ENCODE measurements at regions not wholly inside any gene's neighbourhood (a gene's known extent, or its start where the extent isn't known, plus 50 kb on each side); places are given as distances from the start of the nearest gene placed in this dataset.

- Histone ChIP-seq H3K36me3 (replicated peaks; ENCODE audit: low read depth, low read length) (no peaks in the 10 kb centered on the region), H3K4me1 (ENCODE audit: low read length) (no peaks in the 10 kb centered on the region), H3K4me2 (ENCODE audit: low read length) (no peak overlapping the region), H3K27me3 (ENCODE audit: low read depth, low read length) (no peaks in the 10 kb centered on the region), H3K79me2 (ENCODE audit: low read length) (no peaks in the 10 kb centered on the region), H3K9me3 (ENCODE audit: insufficient read depth, low read length) (no peaks in the 10 kb centered on the region), H3K4me3 (ENCODE audit: low read length) (no peak overlapping the region), H3K9ac (ENCODE audit: low read length) (no peak overlapping the region), H2AFZ (ENCODE audit: low read depth, low read length) (no peak overlapping the region), H3K27ac (ENCODE audit: low read length) (no peak overlapping the region), H4K20me1 (ENCODE audit: insufficient read depth, low read length) (no peaks in the 10 kb centered on the region)
- TF ChIP-seq EZH2phosphoT487 (IDR thresholded peaks at IDR 0.05; ENCODE audit: low read depth) (no peak), CTCF (IDR thresholded peaks at IDR 0.05; ENCODE audit: low read depth, low read length) (no peak)
These were observed 213.9 kb upstream of the ZCCHC13 start for GRCh38 chrX:74090049-74090448.

- no peaks in the 10 kb centered on the region for H4K20me1 ChIP-seq (ENCODE audit: insufficient read depth, low read length)
- H3K27me3 ChIP-seq (ENCODE audit: low read depth, low read length): no peaks in the 10 kb centered on the region
- no peaks in the 10 kb centered on the region for H3K79me2 ChIP-seq (ENCODE audit: low read length)
- H3K4me2 ChIP-seq (ENCODE audit: low read length): no peak overlapping the region
- H3K4me3 ChIP-seq (ENCODE audit: low read length): no peak overlapping the region
- no peaks in the 10 kb centered on the region for H3K4me1 ChIP-seq (ENCODE audit: low read length)
- no peaks in the 10 kb centered on the region for H3K36me3 ChIP-seq (replicated peaks; ENCODE audit: low read depth, low read length)
- no peak overlapping the region for H2AFZ ChIP-seq (ENCODE audit: low read depth, low read length)
- H3K9ac ChIP-seq (ENCODE audit: low read length): no peak overlapping the region
- no peaks in the 10 kb centered on the region for H3K9me3 ChIP-seq (ENCODE audit: insufficient read depth, low read length)
- H3K27ac ChIP-seq (ENCODE audit: low read length): no peak overlapping the region
- TF ChIP-seq EZH2phosphoT487 (IDR thresholded peaks at IDR 0.05; ENCODE audit: low read depth): no peak
- no peak for TF ChIP-seq CTCF (IDR thresholded peaks at IDR 0.05; ENCODE audit: low read depth, low read length)
These were observed 218.2 kb upstream of the ZCCHC13 start for GRCh38 chrX:74085642-74086236.

- no peaks in the 10 kb centered on the region for H3K9me3 ChIP-seq (ENCODE audit: insufficient read depth, low read length)
- H3K27me3 ChIP-seq (ENCODE audit: low read depth, low read length): no peaks in the 10 kb centered on the region
- H3K4me2 ChIP-seq (ENCODE audit: low read length): no peak overlapping the region
- H4K20me1 ChIP-seq (ENCODE audit: insufficient read depth, low read length): no peaks in the 10 kb centered on the region
- TF ChIP-seq CTCF (IDR thresholded peaks at IDR 0.05; ENCODE audit: low read depth, low read length) (no peak), EZH2phosphoT487 (IDR thresholded peaks at IDR 0.05; ENCODE audit: low read depth) (no peak)
- no peaks in the 10 kb centered on the region for H3K4me1 ChIP-seq (ENCODE audit: low read length)
- H2AFZ ChIP-seq (ENCODE audit: low read depth, low read length): no peak overlapping the region
- H3K4me3 ChIP-seq (ENCODE audit: low read length): no peak overlapping the region
- H3K79me2 ChIP-seq (ENCODE audit: low read length): no peaks in the 10 kb centered on the region
- no peak overlapping the region for H3K9ac ChIP-seq (ENCODE audit: low read length)
- H3K36me3 ChIP-seq (replicated peaks; ENCODE audit: low read depth, low read length): no peaks in the 10 kb centered on the region
- no peak overlapping the region for H3K27ac ChIP-seq (ENCODE audit: low read length)
These were observed 223.8 kb upstream of the ZCCHC13 start for GRCh38 chrX:74080165-74080564.

- Histone ChIP-seq H3K9ac (ENCODE audit: low read length) (no peak overlapping the region), H3K79me2 (ENCODE audit: low read length) (no peaks in the 10 kb centered on the region), H3K27me3 (ENCODE audit: low read depth, low read length) (no peaks in the 10 kb centered on the region), H3K4me2 (ENCODE audit: low read length) (no peak overlapping the region), H3K36me3 (replicated peaks; ENCODE audit: low read depth, low read length) (no peaks in the 10 kb centered on the region), H2AFZ (ENCODE audit: low read depth, low read length) (no peak overlapping the region), H4K20me1 (ENCODE audit: insufficient read depth, low read length) (no peaks in the 10 kb centered on the region), H3K9me3 (ENCODE audit: insufficient read depth, low read length) (no peaks in the 10 kb centered on the region), H3K27ac (ENCODE audit: low read length) (no peak overlapping the region), H3K4me3 (ENCODE audit: low read length) (no peak overlapping the region), H3K4me1 (ENCODE audit: low read length) (no peaks in the 10 kb centered on the region)
- TF ChIP-seq EZH2phosphoT487 (IDR thresholded peaks at IDR 0.05; ENCODE audit: low read depth) (no peak), CTCF (IDR thresholded peaks at IDR 0.05; ENCODE audit: low read depth, low read length) (no peak)
These were observed 213.4 kb upstream of the XIST start for GRCh38 chrX:74065831-74066390.

All from OCI-LY3 (cell line).